ENCODE measurements at regions not wholly inside any gene's neighbourhood (a gene's known extent, or its start where the extent isn't known, plus 50 kb on each side); places are given as distances from the start of the nearest gene placed in this dataset.

DNA sequence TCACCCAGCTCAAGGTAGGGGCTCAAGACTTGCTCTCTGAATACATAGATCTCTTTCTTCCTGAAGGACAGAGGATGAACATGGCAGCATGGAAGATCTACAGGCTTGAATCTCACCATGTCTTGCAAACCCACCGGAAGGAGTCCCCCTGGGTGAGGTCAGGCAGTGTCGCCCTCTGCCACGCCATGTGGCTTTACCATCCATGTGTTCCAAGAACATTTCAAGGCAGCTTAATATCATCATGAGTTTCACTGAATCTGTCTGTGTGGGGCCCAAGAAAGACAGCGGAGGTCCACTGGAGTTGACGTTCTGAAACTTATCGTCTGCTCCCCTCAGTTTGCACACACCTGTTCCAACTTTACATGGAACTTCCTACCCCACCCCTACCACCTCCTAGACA, 1202.6 kb downstream of the TBC1D22A start:
- TF ChIP-seq, protein P1, sequence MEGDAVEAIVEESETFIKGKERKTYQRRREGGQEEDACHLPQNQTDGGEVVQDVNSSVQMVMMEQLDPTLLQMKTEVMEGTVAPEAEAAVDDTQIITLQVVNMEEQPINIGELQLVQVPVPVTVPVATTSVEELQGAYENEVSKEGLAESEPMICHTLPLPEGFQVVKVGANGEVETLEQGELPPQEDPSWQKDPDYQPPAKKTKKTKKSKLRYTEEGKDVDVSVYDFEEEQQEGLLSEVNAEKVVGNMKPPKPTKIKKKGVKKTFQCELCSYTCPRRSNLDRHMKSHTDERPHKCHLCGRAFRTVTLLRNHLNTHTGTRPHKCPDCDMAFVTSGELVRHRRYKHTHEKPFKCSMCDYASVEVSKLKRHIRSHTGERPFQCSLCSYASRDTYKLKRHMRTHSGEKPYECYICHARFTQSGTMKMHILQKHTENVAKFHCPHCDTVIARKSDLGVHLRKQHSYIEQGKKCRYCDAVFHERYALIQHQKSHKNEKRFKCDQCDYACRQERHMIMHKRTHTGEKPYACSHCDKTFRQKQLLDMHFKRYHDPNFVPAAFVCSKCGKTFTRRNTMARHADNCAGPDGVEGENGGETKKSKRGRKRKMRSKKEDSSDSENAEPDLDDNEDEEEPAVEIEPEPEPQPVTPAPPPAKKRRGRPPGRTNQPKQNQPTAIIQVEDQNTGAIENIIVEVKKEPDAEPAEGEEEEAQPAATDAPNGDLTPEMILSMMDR (IDR thresholded peaks at IDR 0.05; ENCODE audit: insufficient read depth, missing control alignments) = no peak
- DNase-seq (ENCODE audit: insufficient read length, low spot score) = no peak
- FAIRE-seq = no peak

DNA sequence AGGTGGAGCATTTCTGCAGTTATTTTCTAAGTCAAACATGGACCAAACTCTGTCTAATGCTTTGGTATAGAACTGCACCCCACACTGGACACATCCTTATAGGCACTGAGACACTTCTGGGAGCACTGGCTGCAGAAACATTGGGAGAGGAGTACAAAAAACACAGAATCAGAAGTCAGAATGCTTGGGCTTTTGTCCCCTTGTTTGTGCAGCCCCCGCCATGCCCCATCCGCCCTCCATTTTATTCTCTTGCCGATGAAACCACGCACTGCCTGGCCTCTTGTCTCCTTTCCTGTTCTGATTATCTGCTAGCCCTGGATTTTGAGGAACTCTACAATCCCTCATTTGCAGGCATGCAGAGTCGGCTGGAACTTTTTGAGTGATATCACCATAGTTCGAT, 1201.2 kb downstream of the TBC1D22A start:
- TF ChIP-seq, protein P1 (IDR thresholded peaks at IDR 0.05; ENCODE audit: insufficient read depth, missing control alignments) = no peak
- no peak for FAIRE-seq
- no peak for DNase-seq (ENCODE audit: insufficient read length, low spot score)

DNA sequence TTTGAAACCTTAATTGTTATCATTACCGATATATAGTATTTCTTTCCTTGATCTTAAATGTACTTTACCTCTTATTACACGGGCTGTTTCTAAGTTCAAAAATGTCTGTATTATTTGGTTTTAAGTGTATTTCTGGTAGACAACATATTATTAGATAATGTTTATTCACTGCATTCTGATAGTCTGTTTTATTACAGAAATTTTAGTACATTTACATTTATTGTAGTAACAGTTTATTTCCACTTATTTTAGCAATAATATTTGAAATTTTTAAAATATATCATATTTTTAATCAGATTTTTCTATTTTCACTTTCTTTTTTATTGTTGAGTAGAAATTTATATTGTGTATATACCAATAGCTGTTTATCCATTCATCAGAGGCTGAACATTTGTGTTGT, 1195.2 kb downstream of the TBC1D22A start:
- DNase-seq (ENCODE audit: insufficient read length, low spot score) = no peak
- TF ChIP-seq, protein P1 (IDR thresholded peaks at IDR 0.05; ENCODE audit: insufficient read depth, missing control alignments) = no peak
- FAIRE-seq = no peak

DNA sequence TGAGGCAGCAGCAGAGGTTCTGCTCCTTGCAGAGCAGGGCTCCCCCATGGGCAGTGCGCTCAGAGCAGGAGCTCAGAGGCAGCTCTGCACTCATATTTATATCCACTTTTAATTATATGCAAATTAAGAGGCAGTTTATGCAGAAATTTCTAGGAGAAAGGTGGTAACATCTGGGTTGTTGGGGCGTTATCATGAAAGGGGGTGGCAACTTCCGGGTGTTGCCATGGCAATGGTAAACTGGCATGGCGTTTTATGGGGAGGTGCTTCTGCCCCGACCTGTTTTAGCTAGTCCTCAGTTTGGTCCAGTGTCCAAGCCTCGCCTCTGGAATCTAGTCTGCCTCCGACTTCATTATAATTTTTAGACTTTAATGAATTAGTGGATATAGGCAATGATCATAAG, 1191.7 kb downstream of the TBC1D22A start:
- DNase-seq (ENCODE audit: insufficient read length, low spot score) = no peak
- no peak for FAIRE-seq
- TF ChIP-seq, protein P1 (IDR thresholded peaks at IDR 0.05; ENCODE audit: insufficient read depth, missing control alignments) = no peak

DNA sequence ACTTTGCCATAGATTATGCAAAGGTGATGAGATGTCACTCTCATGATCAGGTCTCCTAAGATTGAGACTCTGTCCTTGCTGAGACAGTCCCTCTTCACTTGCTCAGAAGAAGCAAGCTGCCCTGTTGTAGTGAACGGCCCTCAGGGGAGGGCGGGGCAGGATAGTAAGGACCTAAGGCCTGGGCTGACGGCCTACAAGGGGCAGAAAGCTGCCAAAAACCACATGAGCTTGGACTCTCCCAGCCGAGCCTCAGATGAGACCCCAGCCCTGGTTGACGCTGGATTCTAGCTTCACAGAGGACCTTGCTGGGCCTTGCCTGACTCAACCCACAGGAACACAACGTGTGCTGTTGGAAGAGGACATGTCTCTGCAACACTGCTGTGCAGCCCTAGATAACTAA, 1182.5 kb downstream of the TBC1D22A start:
- TF ChIP-seq, protein P1 (IDR thresholded peaks at IDR 0.05; ENCODE audit: insufficient read depth, missing control alignments) = no peak

DNA sequence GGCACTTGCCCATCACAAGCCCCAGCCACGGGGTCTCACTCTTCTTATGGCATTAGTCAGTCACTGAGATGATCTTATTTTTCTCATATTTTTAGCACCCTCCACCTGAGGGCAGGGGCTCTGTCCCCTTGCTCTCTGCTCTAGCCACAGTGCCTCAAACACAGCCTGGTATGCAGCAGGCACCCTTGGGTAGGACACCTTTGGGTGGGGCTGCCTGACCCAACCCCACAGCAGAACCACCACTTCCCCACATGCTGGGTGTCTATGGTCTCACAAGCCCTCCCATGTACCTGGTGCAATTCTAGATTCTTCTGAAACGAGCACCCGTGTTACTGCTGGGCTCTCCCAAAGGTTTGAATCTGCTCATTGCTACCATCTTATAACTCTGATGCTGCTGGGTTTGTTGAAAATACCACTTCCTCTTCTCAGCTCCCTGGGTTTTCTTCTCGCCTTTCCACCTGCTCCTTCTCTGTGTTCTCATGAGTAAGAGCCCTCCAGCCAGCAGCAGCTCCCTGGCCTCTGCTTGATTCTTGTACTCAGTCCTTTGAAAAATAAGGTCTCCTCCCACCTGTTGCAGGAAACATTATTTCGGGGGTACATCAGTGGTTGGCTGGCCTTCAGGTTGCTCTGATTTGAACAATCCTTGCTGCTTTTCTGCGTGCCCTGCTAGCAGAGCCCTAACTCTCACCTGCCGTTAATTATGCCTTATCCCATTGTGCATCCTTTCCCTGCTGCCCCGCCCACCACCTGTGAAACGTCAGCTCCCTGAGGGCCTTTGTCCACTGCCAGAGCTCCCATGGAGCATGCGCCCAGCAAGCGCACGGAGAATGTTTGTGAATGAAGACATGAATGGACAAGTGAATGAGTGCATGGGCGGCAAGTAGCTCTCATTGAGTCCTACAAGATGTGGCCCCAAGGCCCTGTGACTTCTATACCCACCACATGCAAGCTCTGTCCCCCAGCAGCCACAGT, 1181.6 kb downstream of the TBC1D22A start:
- no peak for DNase-seq (ENCODE audit: insufficient read length, low spot score)
- FAIRE-seq = no peak
- TF ChIP-seq, protein P1 (IDR thresholded peaks at IDR 0.05; ENCODE audit: insufficient read depth, missing control alignments) = no peak

More for the DNA sequence above, 1182.5 kb downstream of the TBC1D22A start:
- FAIRE-seq = no peak
- no peak for DNase-seq (ENCODE audit: insufficient read length, low spot score)

DNA sequence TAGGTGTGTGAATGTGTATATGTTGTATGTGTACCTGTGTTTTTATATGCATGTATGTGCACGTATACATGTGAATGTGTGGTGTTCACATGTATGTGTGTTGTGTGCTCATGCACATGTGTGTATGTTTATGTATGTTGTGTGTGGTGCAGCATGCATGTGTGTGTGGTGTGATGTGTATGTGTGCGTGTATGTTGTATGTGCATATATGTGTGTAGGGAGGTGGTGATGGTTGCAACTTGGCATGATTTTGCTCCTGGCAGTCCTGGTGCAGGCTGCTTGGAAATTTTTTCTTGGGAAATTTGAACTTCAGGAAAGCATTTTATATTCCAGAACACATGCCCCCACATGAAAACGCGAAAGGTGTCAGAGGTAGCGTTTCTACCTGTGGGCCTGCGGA, 1177.8 kb downstream of the TBC1D22A start:
- FAIRE-seq (no peak), DNase-seq (ENCODE audit: insufficient read length, low spot score) (no peak)
- TF ChIP-seq, protein P1 (IDR thresholded peaks at IDR 0.05; ENCODE audit: insufficient read depth, missing control alignments) = no peak

All from D721Med (cell line).